GM13976 (cell line): ENCODE measurements at regions not wholly inside any gene's neighbourhood (a gene's known extent, or its start where the extent isn't known, plus 50 kb on each side); places are given as distances from the start of the nearest gene placed in this dataset.

Experiments
- DNase-seq: peaks from one replicate; pipeline ENCODE4 v3.0.0; 2012; ENCODE audit warnings: low spot score
- in situ Hi-C: fragments of 300-500 bp; cut with MboI; formaldehyde crosslinking; loops from one replicate; pipeline ENCODE4 v1.12.0; 2022; ENCODE audit warnings: low sequenced_read_pairs, mixed read lengths, inconsistent platforms; ENCODE audit not compliant: unreplicated experiment
- TF ChIP-seq, protein P1 (sequence below): IDR thresholded peaks from 2 replicates; pipeline ENCODE4 v1.5.1; 2012; ENCODE audit warnings: borderline replicate concordance, mild to moderate bottlenecking; ENCODE audit not compliant: insufficient read depth; ENCODE audit errors: extremely low read depth, missing control alignments, control extremely low read depth

- TF ChIP-seq, protein P1, sequence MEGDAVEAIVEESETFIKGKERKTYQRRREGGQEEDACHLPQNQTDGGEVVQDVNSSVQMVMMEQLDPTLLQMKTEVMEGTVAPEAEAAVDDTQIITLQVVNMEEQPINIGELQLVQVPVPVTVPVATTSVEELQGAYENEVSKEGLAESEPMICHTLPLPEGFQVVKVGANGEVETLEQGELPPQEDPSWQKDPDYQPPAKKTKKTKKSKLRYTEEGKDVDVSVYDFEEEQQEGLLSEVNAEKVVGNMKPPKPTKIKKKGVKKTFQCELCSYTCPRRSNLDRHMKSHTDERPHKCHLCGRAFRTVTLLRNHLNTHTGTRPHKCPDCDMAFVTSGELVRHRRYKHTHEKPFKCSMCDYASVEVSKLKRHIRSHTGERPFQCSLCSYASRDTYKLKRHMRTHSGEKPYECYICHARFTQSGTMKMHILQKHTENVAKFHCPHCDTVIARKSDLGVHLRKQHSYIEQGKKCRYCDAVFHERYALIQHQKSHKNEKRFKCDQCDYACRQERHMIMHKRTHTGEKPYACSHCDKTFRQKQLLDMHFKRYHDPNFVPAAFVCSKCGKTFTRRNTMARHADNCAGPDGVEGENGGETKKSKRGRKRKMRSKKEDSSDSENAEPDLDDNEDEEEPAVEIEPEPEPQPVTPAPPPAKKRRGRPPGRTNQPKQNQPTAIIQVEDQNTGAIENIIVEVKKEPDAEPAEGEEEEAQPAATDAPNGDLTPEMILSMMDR, result no peak
- in situ Hi-C loops, result no loop called here
- DNase-seq, result no peak
Measured at GRCh38 chr20:40933758-40934157, 94.9 kb upstream of the TOP1 start.

- in situ Hi-C loops, result no loop called here
- TF ChIP-seq, protein P1, result no peak
Measured at GRCh38 chr20:40938020-40938419, 90.6 kb upstream of the TOP1 start.

GRCh38 chr20:40939667-40940066 lies 89.0 kb upstream of the TOP1 start:
- in situ Hi-C loops, result no loop called here
- no peak for DNase-seq
- TF ChIP-seq, protein P1, result no peak

More at GRCh38 chr20:40938020-40938419, 90.6 kb upstream of the TOP1 start:
- DNase-seq, result no peak

- in situ Hi-C loops, result no loop called here
Measured at GRCh38 chr20:40941133-40941610, 87.5 kb upstream of the TOP1 start.

DNA sequence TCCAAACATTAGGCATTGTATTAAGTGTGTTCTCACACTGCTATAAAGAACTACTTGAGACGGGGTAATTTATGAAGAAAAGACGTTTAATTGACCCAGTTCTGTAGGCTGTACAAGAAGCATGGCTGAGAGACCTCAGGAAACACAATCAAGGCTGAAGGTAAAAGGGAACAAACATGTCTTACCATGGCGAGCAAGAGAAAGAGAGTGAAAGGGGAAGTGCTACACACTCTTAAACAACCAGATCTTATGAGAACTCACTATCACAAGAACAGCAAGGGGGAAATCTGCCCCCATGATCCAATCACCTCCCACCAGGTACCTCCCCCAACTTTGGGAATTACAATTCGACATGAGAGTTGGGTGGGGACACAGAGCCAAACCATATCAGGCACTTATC lies 86.6 kb upstream of the TOP1 start:
- DNase-seq, result no peak
- in situ Hi-C loops, result no loop called here
- TF ChIP-seq, protein P1, result no peak

More at GRCh38 chr20:40941133-40941610, 87.5 kb upstream of the TOP1 start:
- TF ChIP-seq, protein P1, result no peak
- no peak for DNase-seq

DNA sequence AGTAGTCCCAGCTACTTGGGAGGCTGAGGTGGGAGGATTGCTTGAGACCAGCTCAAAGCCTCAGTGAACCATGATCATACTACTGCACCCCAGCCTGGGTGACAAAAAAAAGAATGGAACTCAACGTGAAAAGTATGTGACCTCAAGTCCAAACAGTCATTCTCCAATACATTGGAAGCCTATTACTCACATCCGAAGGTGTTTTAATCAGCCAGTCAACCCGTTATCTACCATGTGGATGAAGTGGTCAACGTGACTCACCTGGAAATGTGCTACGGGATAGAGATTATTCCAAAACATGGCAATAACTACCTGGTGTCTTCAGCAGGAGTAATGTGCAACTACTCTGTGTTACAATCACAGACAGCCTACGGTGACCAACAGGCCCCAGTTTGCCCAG lies 85.8 kb upstream of the TOP1 start:
- TF ChIP-seq, protein P1, result no peak
- no peak for DNase-seq
- in situ Hi-C loops, result no loop called here
